ENCODE measurements at regions not wholly inside any gene's neighbourhood (a gene's known extent, or its start where the extent isn't known, plus 50 kb on each side); places are given as distances from the start of the nearest gene placed in this dataset.

GRCh38 chr2:120825370-120826259 is 89.9 kb downstream of the GLI2 start:
- H3K4me3 Mint-ChIP-seq = no peak overlapping the region
- no peaks in the 10 kb centered on the region for H3K27me3 Mint-ChIP-seq (ENCODE audit: low read depth)
- DNase-seq (ENCODE audit: low spot score in 2 of 2, unreplicated experiment in 2 of 2) = no peak
- TF ChIP-seq CTCF (IDR thresholded peaks at IDR 0.05; ENCODE audit: unreplicated experiment) = no peak
- peaks cover 33% of the 10 kb centered on the region for H3K4me1 Mint-ChIP-seq
- H3K36me3 Mint-ChIP-seq = peaks cover 4% of the 10 kb centered on the region
- H3K27ac Mint-ChIP-seq = no peak overlapping the region
- no peaks in the 10 kb centered on the region for H3K9me3 Mint-ChIP-seq

GRCh38 chr2:120826260-120826648 is 90.6 kb downstream of the GLI2 start:
- Mint-ChIP-seq H3K9me3 (no peaks in the 10 kb centered on the region), H3K27ac (no peak overlapping the region), H3K4me1 (peaks cover 31% of the 10 kb centered on the region), H3K4me3 (no peak overlapping the region), H3K36me3 (peaks cover 4% of the 10 kb centered on the region), H3K27me3 (ENCODE audit: low read depth) (no peaks in the 10 kb centered on the region)
- no peak for DNase-seq (ENCODE audit: low spot score in 2 of 2, unreplicated experiment in 2 of 2)
- TF ChIP-seq CTCF (IDR thresholded peaks at IDR 0.05; ENCODE audit: unreplicated experiment) = no peak

DNA sequence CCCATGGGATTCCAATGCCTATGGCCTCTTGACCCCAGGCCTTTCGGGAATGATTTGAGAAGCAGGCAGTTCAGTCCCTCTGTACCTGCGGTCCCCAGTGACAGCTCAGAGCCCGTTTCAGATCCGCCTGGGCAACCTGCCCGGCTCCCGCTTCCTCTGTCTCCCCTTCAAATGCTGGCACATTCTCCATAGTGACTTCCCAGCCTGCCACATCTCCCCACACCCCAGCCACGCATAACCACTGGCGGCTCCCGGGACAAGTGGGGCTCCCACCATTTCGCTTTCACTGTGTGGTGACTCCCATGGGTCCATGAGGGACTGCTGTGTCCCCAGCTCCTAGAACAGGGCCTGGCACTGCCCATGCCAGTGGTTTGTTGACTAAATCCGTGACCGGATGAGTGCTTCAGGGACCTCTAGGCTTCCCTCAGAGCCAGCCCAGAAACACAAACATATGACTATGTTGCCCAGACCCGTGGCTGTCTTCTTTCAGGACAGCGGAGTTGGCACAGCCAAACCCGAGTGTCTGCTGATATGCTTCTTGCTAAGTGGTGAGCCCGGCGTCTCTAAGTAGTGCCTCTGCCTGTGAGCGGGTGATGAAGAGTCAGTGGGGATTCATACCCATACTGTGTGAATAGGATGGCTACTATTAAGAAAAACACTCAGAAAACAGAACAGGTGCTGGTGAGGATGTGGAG is 91.2 kb downstream of the GLI2 start:
- TF ChIP-seq CTCF (IDR thresholded peaks at IDR 0.05; ENCODE audit: unreplicated experiment) = no peak
- Mint-ChIP-seq H3K4me3 (no peak overlapping the region), H3K27me3 (ENCODE audit: low read depth) (no peaks in the 10 kb centered on the region), H3K27ac (no peak overlapping the region), H3K36me3 (peaks cover 4% of the 10 kb centered on the region), H3K4me1 (peaks cover 29% of the 10 kb centered on the region), H3K9me3 (no peaks in the 10 kb centered on the region)
- DNase-seq (ENCODE audit: low spot score in 2 of 2, unreplicated experiment in 2 of 2) = no peak

DNA sequence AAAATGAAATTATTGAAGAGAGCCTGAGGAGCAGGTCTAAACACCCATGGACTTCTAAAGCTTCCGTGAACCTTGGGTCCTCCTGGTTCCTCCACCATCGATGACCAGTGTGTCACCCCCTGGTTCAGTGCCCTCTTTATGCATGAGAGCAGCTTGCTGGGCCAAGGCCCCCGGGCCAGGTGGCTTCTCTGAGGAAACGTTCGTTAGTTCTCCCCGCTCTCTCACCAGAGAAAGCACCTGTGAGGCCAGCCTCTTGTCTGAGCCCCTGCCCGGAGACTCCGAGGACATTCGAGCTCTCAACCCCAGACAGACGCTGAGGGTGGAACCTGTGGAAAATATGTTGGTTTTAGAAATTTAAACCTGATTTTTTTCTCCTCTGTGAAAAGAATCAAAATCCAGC is 92.4 kb downstream of the GLI2 start:
- Mint-ChIP-seq H3K4me3 (no peak overlapping the region), H3K36me3 (peaks cover 4% of the 10 kb centered on the region), H3K27me3 (ENCODE audit: low read depth) (no peaks in the 10 kb centered on the region), H3K4me1 (peaks cover 29% of the 10 kb centered on the region), H3K27ac (no peak overlapping the region), H3K9me3 (no peaks in the 10 kb centered on the region)
- DNase-seq (ENCODE audit: low spot score in 2 of 2, unreplicated experiment in 2 of 2) = no peak
- no peak for TF ChIP-seq CTCF (IDR thresholded peaks at IDR 0.05; ENCODE audit: unreplicated experiment)

DNA sequence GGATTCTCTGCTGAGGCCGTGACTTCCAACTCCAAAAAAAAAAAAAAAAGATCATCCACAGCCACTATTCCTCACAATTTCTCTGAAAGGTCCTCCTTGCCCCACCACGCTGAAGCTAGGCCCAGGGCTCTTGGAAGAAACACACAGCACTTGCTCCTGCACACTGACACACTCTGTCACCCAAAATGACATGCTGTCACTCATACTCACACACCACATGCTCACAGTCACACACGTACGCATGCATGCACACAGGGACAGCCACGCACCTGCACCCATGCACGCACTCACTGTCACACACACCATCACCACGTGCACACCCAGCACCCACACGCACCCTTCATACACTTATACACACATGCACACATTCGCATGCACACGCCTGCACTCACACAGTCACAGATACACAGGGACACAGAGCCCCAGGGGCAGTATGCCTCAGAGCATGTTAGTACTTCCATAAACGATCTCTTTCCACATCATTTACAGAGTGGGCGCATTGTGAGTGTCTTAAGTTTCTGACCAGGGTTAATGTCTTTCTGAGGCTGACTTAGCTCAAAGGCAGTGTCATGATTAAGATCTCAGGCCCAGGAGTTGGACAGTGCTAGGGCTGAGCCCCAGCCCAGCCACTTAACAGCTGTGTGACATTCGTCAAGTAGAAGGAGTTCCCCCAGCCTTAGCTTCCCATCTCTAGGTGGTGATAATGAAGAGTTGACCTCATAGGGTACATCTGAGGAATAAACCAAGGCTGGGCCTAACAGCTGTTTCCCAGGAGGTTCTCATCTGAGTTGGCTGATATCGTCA is 93.4 kb downstream of the GLI2 start:
- TF ChIP-seq CTCF (IDR thresholded peaks at IDR 0.05; ENCODE audit: unreplicated experiment) = no peak
- Mint-ChIP-seq H3K27ac (no peak overlapping the region), H3K27me3 (ENCODE audit: low read depth) (no peaks in the 10 kb centered on the region), H3K36me3 (peaks cover 2% of the 10 kb centered on the region), H3K4me3 (no peak overlapping the region), H3K4me1 (peaks cover 29% of the 10 kb centered on the region), H3K9me3 (no peaks in the 10 kb centered on the region)
- DNase-seq (ENCODE audit: low spot score in 2 of 2, unreplicated experiment in 2 of 2) = no peak
